ENCODE measurements at regions not wholly inside any gene's neighbourhood (a gene's known extent, or its start where the extent isn't known, plus 50 kb on each side); places are given as distances from the start of the nearest gene placed in this dataset.

DNA sequence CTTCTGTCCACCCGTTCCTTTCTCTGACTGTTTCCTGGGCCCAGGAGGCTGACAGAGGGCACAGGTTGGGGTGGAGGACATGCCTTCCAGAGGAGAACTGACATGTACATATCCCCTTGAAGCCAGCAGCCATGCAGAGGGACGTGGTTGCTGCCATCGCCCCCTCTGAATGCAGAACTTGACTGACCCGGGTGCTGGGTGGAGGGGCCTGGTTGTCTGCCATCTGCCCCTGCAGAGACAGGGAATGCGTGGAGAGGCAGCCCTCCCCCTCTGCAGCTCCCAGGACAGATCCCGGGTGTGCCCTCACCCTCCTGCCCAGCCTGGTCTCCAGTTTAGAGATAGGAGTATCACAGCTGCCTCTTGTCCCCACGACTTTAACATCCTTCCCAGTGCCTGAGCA, 383.0 kb upstream of the B3GAT1 start:
- H3K4me3 ChIP-seq (ENCODE audit: low read depth, low read length), result no peak overlapping the region
- no peak overlapping the region for H3K27ac ChIP-seq
- no peak overlapping the region for H3K4me2 ChIP-seq (ENCODE audit: low read length)
- no peaks in the 10 kb centered on the region for H3K79me2 ChIP-seq
- no peaks in the 10 kb centered on the region for H3K9me3 ChIP-seq (ENCODE audit: control insufficient read depth, low read length)
- H3K27me3 ChIP-seq (ENCODE audit: control insufficient read depth, insufficient read depth, low read length), result no peaks in the 10 kb centered on the region
- TF ChIP-seq, protein P1, sequence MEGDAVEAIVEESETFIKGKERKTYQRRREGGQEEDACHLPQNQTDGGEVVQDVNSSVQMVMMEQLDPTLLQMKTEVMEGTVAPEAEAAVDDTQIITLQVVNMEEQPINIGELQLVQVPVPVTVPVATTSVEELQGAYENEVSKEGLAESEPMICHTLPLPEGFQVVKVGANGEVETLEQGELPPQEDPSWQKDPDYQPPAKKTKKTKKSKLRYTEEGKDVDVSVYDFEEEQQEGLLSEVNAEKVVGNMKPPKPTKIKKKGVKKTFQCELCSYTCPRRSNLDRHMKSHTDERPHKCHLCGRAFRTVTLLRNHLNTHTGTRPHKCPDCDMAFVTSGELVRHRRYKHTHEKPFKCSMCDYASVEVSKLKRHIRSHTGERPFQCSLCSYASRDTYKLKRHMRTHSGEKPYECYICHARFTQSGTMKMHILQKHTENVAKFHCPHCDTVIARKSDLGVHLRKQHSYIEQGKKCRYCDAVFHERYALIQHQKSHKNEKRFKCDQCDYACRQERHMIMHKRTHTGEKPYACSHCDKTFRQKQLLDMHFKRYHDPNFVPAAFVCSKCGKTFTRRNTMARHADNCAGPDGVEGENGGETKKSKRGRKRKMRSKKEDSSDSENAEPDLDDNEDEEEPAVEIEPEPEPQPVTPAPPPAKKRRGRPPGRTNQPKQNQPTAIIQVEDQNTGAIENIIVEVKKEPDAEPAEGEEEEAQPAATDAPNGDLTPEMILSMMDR (IDR thresholded peaks at IDR 0.05), result no peak
- H2AFZ ChIP-seq, result no peak overlapping the region
- H3K4me1 ChIP-seq, result no peaks in the 10 kb centered on the region
- no peaks in the 10 kb centered on the region for H3K36me3 ChIP-seq (ENCODE audit: control insufficient read depth, insufficient read depth, low read length)
- H3K9ac ChIP-seq, result no peak overlapping the region

DNA sequence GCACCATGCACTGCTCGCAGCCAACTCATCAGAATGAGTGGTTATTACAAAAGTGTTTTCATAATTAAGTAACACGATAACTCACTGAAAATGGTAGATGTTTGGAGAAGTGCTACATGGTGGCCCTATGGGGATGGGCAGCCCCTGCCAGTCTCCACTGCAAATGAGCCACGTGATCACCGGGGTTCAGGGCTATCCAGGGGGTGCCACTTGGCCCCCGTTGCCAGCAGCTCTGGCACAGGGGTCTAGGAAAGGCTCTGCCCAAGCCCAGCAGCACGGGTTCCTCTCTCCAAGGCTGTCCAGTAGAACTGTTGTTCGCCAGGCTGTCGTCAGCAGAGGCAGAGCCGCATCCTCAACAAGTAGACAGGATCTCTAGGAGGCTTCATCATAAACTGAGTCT, 382.1 kb upstream of the B3GAT1 start:
- H3K27me3 ChIP-seq (ENCODE audit: control insufficient read depth, insufficient read depth, low read length), result no peaks in the 10 kb centered on the region
- no peak overlapping the region for H3K9ac ChIP-seq
- H3K79me2 ChIP-seq, result no peaks in the 10 kb centered on the region
- no peak overlapping the region for H3K27ac ChIP-seq
- H3K36me3 ChIP-seq (ENCODE audit: control insufficient read depth, insufficient read depth, low read length), result no peaks in the 10 kb centered on the region
- no peaks in the 10 kb centered on the region for H3K4me1 ChIP-seq
- no peak overlapping the region for H3K4me2 ChIP-seq (ENCODE audit: low read length)
- TF ChIP-seq, protein P1 (IDR thresholded peaks at IDR 0.05), result no peak
- H3K9me3 ChIP-seq (ENCODE audit: control insufficient read depth, low read length), result no peaks in the 10 kb centered on the region
- H2AFZ ChIP-seq, result no peak overlapping the region
- no peak overlapping the region for H3K4me3 ChIP-seq (ENCODE audit: low read depth, low read length)

DNA sequence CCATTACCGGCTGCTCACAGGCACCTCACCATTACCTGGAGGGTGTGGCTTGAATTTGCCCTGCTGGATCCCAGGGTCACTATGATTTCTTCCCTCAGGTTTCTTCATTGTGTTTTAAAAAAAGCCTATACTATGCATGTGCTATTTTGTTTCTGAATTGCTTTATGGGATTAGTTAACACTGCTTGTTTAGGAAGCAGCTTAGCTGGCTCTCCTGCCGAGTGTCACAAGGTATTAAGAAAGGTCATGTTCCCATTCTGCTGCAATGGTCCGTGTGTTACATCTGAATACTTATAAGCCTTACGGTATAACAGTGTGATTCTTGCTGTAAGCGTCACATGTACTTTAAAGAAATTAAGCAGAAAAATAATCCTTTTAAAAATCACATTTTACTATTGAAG, 380.6 kb upstream of the B3GAT1 start:
- Histone ChIP-seq H3K9ac (no peak overlapping the region), H3K79me2 (no peaks in the 10 kb centered on the region), H3K4me2 (ENCODE audit: low read length) (no peak overlapping the region), H3K9me3 (ENCODE audit: control insufficient read depth, low read length) (no peaks in the 10 kb centered on the region), H3K4me3 (ENCODE audit: low read depth, low read length) (no peak overlapping the region), H3K27ac (no peak overlapping the region), H3K4me1 (no peaks in the 10 kb centered on the region), H2AFZ (no peak overlapping the region), H3K36me3 (ENCODE audit: control insufficient read depth, insufficient read depth, low read length) (no peaks in the 10 kb centered on the region), H3K27me3 (ENCODE audit: control insufficient read depth, insufficient read depth, low read length) (no peaks in the 10 kb centered on the region)
- TF ChIP-seq, protein P1 (IDR thresholded peaks at IDR 0.05), result no peak

DNA sequence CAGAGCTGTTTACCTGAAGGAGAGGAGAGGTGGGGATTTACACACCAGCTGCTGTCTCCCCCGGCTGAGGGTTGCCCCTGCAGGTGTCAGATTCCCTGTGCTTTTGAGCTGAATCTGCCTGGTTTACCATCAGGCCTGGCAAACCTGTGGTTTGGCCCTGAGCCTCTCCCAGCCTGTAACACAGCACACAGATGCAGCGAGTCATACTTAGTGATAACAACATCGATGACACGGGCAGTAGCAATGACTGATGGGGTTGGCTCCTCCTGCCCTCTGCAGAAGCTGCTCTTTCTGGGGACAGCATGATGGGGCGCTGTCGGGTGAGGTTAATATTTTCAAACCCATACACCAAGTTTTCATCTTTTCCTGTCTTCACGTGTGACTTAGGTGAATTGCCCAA, 380.0 kb upstream of the B3GAT1 start:
- Histone ChIP-seq H3K9me3 (ENCODE audit: control insufficient read depth, low read length) (no peaks in the 10 kb centered on the region), H3K9ac (no peak overlapping the region), H3K27me3 (ENCODE audit: control insufficient read depth, insufficient read depth, low read length) (no peaks in the 10 kb centered on the region), H2AFZ (no peak overlapping the region), H3K4me1 (no peaks in the 10 kb centered on the region), H3K4me3 (ENCODE audit: low read depth, low read length) (no peak overlapping the region), H3K79me2 (no peaks in the 10 kb centered on the region), H3K4me2 (ENCODE audit: low read length) (no peak overlapping the region), H3K36me3 (ENCODE audit: control insufficient read depth, insufficient read depth, low read length) (no peaks in the 10 kb centered on the region), H3K27ac (no peak overlapping the region)
- TF ChIP-seq, protein P1 (IDR thresholded peaks at IDR 0.05), result no peak

DNA sequence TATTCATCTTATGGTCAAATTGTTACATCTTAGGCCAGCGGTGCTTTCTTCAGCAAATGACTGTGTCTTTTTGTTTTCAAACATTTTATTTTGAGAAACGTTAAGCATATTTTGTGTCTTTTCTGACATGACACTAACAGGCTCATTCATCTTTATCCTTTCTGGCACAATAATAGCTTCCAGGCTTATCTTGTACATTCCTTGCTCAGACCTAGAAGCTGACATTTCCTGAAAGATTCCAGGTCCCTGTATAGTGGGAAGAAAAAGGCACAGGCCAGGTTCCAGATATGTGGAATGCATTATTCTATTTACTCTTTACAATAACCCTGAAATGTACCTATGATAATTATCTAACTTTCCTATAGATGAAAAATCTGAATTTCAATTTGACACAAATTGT, 379.1 kb upstream of the B3GAT1 start:
- no peaks in the 10 kb centered on the region for H3K9me3 ChIP-seq (ENCODE audit: control insufficient read depth, low read length)
- H3K4me3 ChIP-seq (ENCODE audit: low read depth, low read length), result no peak overlapping the region
- H3K9ac ChIP-seq, result no peak overlapping the region
- no peaks in the 10 kb centered on the region for H3K79me2 ChIP-seq
- TF ChIP-seq, protein P1 (IDR thresholded peaks at IDR 0.05), result no peak
- H3K27ac ChIP-seq, result no peak overlapping the region
- H3K36me3 ChIP-seq (ENCODE audit: control insufficient read depth, insufficient read depth, low read length), result no peaks in the 10 kb centered on the region
- H2AFZ ChIP-seq, result no peak overlapping the region
- H3K4me1 ChIP-seq, result no peaks in the 10 kb centered on the region
- H3K27me3 ChIP-seq (ENCODE audit: control insufficient read depth, insufficient read depth, low read length), result no peaks in the 10 kb centered on the region
- no peak overlapping the region for H3K4me2 ChIP-seq (ENCODE audit: low read length)

Measured in parathyroid adenoma (tissue), 2 donors.